Stimulated activated CD8-positive, alpha-beta memory T cell treated with anti-CD3 and anti-CD28 coated beads, Interleukin-4, amount 100 ng/mL, for 48 hours (primary cell): ENCODE measurements at regions not wholly inside any gene's neighbourhood (a gene's known extent, or its start where the extent isn't known, plus 50 kb on each side); places are given as distances from the start of the nearest gene placed in this dataset.
"Not testable (repeated sequence)": the region's sequence is repeated elsewhere in the genome, so short reads cannot be mapped to it uniquely, and the experiment has no call there.

Source experiments
- DNase-seq: peaks from one replicate; pipeline ENCODE4 v3.0.0-alpha.2; 2020

DNA sequence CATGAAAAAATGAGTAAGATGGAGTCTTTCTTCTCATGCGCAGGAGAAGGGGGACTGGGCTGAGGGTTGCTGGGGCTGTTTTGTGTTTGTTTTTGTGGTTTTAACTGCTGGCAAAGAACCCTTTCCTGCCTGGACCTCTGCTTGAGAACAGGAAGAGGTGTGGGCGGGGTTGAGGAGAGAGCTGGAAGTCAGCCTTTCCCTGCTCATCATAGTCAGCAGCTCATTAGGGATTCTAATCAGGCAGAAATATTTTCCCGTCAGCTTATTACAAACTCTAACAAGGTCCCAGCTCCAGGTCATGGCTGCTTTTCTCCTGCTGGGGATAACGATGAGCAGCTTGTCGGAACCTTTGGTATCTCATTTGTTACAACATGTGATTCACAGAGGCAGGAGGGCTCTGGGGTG is 185.0 kb upstream of the NRXN3 start:
- DNase-seq = no peak

DNA sequence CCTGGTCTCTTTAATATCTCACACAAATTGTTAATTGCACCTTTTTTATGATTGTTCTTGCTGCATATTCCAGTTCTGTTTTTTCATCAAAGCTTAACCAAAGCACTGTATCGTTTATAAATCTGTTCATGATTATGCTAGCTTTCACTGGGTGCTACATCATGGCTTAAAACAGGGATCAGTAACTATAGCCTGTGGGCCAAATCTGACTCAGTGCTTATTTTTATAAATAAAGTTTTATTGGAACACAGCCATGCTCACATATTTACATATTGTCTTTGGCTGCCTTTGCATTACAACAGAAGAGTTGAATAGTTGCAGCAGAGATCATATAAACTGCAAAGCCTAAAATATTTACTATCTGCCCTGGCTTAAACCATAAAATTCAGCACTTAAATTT is 183.4 kb upstream of the NRXN3 start:
- DNase-seq = no peak

DNA sequence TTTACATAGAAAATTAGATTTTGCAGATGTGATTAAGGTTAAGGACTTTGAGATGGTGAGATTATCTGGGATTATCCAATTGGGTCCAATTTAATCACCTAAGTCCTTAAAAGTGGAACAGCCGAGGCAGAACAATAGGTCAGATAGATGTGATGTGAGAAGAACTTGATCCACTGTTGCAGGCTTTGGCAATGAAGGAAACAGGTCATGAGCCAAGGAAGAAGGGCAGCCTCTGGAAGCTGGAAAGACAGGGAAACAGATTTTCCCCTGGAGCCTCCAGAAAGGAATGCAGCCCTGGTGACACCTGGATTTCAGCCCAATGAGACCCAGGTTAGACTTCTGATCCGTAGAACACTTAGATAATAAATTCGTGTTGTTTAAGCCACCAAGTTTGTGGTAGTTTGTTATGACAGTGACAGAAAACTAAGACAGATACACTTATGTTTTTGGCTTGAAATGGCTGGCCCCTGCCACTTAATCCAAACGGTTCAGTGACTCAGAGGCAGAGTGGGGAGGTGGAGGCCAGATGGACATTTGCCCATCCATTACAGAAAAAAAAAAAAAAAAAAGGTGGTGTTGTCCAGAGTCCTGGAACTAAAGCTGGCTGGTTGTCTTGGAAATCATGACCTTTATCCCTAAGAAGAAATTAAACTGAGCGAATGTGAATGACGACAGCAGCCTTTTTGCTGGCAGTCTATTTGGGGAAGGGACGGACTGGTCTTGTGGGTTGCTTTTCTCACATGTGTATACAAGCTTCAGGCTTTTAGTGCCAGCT is 181.9 kb upstream of the NRXN3 start:
- DNase-seq = no peak

DNA sequence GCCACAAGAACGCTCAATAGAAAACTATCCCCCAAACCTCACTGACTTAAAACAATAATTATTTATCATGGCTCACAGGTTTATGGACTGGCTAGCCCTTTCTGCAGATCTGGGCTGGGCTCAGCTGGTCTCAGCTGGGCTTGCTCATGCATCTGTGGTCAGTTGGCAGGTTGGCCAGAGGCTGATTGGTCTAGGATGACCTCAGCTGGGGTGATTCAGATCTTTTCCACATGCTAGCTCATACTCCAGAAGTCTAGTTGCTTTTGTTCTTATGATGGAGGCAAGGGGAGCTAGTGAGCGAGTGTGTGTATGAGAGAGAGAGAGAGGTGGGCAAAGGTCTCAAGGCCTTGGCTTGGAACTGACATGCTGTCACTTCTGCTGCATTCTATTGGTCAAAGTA is 181.2 kb upstream of the NRXN3 start:
- DNase-seq = no peak

DNA sequence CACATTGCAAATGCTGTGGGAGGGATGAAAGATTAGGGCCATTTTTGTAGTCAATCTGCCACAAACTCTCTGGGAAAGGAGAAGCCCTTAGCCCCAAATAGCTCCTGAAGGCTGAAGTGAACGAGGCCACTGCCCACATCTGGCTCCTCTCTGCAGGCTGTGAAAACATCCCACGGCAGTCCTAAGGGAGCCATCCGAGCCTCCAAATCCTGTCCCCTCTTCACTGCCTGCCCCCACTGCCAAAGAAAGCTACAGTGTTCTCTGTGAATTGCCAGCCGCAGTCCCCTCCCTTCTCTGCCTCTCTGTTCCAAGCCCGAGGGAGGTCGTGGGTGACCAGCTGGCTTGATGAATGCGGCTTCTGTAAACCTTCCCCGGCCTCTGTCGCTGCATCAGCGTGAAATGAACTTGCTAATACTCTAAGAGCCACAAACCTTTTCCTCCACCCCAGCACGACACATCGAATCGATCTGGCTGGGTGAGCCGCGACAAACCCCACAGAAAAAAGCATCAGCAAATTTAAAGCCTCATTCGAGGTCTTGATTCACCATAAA is 180.7 kb upstream of the NRXN3 start:
- DNase-seq = no peak

DNA sequence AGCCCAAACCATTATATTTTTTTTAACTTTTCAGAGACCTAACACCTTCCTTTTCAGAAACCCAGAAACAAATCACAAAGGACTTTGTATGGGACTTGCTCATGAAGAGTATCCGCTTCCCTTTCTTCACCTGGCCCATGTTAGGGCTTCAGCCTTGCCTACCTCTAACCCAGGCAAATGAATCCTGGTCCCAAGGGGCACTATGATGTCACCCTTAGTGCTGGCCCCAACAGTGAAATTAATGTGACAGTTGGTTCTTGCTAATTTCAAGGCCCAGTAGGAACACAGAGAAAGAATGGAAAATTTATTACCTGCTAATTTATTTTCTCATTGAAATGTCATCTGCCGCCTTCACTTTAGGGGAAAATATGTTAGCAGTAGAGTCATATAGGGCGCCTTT is 179.8 kb upstream of the NRXN3 start:
- DNase-seq = no peak

DNA sequence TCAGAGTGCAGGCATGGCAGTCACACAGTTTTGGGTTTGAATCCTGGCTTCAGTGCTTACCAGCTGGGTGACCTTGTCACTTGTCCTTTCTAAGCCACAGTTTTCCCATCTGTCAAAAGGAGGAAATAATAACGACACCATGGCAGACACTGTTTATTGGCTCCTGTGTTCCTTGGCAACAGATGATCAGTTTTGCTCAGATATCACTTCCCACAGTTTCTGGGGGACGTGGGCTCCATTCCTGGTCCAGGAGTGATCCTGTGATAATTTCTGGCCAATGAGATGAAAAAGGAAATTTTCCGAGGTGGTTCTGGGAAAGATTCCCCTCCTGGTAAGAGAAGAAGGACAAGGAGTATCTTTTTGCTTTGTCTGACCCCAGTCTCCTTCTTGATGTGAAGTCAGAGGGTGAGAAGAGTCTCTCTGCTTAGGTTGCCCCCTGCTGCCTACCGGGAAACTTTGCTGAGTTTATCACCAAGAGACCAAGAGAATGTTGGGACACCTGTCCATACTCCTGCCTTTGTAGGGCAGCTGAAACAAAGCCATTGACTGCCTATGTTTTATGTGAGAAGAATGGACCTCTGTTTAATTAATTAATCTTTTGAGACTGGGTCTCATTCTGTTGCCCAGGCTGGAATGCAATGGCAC is 178.9 kb upstream of the NRXN3 start:
- no peak for DNase-seq

DNA sequence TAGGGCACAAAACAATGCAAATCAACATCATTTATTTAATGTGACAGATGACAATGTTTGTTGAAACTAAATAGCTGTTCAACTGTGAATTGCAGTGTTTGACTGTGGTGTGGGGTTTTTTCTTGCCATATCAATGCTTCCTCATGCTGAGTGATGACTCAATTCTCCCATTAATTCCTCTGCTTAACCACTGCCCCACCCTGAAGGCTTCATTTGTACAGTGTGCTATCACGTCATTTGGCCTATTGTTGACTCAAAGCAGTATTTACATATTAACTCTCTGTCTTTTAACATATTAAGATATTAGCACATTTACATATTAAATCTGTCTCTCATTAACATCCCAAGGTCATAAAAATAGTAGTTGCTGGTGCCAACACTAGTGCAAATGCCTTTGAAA is 164.8 kb upstream of the NRXN3 start:
- DNase-seq = no peak

DNA sequence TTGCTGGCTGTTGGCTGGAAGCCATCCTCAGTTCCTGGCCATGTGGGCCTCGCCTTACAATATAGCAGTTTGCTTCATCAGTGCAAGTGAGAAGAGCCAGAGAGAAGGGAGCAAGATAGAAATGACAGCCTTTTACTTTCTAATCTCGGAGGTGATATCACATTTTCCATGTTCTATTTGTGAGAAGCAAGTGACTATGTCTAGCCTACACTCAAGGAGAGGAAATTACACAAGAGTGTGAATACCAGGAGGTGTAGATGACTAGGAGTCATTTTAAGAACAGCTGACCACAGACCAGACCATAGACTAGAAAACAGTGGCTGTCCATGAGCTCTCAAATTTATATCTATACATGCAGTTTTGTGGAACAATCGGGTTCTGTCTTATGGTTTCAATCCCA is 163.0 kb upstream of the NRXN3 start:
- DNase-seq = no peak

DNA sequence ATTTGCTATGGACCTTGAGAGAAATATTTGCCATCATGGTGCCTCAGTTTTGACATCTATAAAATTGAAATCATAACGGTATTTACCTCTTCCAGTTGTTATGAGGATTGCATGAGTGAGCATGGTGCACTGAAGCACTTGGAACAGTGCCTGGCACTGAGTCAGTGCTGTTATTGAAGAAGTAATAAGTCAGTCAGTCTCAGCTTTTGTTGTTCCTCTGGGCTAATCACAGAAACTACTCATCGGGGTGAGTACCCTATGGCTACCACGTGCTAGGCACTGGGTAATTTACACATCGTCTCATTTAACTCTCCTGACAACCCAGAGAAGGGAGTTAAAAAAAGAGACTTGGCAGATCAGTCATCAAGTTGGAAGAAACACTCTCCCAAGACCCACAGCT is 159.5 kb upstream of the NRXN3 start:
- DNase-seq = no peak

DNA sequence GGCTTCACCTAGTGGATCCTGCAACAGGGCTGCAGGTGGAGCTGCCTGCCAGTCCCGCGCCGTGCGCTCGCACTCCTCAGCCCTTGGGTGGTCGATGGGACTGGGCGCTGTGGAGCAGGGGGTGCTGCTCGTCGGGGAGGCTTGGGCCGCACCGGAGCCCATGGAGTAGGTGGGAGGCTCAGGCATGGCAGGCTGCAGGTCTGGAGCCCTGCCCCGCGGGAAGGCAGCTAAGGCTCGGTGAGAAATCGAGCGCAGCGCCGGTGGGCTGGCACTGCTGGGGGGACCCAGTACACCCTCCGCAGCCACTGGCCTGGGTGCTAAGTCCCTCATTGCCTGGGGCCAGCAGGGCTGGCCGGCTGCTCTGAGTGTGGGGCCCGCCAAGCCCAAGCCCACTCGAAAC is 156.3 kb upstream of the NRXN3 start:
- not testable (repeated sequence) for DNase-seq

DNA sequence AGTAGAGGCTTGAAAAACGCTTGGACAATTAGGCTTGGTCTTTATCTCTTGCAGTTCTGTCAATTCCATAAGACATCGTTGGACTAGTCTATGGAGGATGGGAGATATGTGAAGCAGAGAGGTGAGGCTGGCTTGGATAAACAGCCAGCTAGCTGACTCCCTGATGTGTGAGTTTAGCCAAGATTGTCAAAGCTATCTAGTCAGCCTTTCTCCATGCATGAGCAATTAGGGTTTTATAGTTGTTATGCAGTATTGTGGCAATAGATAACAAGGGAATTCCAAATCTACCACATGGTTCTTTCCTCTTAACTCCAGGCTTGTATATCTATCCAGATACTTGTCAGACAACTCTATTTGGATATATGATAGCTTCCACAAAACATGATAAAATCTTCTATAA is 153.6 kb upstream of the NRXN3 start:
- no peak for DNase-seq

DNA sequence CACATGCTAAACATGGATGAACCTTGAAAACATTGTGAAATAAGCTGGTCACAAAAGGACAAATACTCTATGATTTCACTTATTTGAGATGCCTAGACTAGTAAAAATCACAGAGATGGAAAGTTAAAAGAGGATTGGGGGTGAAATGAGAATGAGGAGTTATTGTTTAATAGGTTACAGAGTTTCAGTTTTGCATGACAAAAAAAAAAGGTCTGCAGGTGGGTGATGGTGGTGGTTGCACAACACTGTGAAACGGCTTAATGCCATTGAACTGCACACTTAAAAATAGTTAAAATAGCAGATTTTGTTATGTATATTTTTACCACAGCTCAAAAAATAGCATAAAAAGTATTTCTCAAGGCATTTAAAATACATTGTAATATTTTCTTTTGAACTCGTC is 151.9 kb upstream of the NRXN3 start:
- DNase-seq = no peak

DNA sequence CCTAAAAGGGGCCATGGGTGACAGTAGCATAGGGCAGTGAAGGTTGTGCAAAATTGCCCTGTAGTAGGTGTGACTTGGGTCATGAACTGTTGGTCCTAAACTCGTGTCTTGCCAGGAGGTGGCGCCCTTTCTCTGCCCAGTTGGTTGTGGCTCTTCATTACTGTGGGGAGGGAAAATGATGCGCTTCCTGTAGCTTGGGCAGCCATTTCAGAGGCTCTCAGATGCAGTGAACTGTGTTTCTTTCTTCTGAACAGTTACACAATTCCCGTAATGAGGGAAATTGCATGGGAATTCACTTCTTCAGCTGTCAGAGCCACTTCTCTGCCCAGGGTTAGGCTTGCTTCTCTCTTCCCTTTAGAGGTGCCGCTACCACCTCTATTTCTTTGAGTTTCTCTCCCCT is 148.1 kb upstream of the NRXN3 start:
- DNase-seq = peak; percentile 86

DNA sequence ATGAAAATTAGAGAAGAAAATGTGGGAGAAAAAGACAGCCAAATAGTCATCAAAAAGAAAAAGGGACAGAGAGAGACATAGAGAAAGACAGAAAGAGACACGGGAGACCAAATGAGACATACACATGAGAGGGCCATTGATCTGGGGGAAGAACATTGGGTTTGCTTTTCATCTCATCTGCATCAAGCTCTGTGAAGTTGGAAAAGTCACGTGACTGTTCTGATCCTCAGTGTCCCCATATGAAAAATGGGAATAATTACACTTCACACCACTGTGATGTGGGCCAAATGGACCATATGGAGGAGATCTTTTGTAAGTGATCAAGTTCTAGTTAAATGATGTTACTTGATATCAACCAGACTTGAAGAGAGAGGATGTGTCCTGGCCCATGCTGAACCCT is 147.1 kb upstream of the NRXN3 start:
- no peak for DNase-seq

DNA sequence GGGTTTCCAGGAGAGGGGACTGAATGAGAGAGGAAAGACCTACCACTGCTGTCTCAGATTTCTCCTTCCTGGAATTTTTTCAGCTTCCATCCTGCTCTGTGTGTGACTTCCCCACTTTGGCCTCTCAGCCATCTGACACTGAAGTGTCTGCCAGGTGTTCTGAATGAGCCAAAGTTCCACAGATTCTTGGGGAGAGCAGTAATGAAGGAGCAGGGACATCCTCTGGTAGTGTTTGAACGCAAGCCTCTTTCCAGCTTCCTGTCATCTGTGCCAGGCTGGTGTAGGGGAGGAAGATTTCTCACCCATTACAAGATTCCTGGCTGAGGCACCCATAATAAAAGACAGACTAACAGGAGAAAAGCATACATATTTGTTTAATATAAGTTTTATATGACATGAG is 141.7 kb upstream of the NRXN3 start:
- DNase-seq = no peak

DNA sequence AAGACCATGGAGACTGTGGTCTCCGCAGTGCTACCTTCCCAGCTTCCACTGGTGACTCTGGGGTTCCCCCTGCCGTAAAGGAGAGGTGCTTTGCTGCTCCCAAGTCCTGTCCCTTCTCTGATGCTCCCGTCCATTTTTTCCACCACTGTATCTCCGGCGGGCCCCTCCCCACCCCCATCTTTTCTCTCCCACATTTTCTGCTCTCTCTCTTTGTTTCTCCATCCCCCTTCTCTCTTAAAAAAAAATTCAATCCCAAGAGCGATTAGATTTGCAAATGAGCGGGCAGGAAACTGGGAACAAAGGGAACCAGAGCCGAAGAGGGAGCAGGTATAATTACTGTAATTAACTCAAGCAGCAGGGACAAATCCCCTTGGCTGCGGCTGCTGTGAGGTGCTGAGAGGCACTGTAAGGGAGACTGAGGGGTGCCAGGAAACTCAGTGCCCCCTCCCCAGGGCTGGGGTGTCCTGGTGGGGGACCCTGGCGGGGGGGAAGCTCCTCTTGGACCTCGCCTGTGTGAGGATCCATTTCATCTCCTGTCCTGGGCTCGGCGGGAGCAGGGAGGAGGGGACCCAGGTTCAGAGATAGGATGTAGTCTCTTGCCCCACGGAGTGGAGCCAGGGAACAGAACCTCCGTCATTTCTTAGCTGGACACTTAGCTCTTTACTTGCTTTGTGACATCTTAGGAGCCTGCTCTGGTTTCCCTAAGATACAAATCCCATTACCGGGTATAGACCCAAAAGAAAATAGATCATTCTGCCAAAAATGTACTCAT is 140.4 kb upstream of the NRXN3 start:
- no peak for DNase-seq

DNA sequence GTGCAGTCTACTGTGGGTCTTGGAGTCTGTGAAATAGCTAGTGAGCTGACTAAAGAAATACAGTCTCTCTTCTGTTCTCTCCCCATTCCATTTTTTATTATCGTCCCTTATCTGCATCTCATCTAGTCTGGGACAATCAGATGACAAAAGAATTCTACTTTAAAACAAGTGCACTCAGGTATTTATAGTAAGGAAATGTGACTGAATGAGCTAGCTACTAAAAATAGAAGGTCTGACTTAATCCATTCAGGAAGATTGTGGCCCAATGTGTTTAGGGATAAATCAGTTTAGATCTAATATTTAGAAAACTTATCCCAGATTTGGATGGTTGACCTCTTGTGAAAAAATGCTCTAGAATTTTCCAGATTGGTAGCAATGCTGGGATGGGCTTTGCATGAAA is 126.8 kb upstream of the NRXN3 start:
- no peak for DNase-seq

DNA sequence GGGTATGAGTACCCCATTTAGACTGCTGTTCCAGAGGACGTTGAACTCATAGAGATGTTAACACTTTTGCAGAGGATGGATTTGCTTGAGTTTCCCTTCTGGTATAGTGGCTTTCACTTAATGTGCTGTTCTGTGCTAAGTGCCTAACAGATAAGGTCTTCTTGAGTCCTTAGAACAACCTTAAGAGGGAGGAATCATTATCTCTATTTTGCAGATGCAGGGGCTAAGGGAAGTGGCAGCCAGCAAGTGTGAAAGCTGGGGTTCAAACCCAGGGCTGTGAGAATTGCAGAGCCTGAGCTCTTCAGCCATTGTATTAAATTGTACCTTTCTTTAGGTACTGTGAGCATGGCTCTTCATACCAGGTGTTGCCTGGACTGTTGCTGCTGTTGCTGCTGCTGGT is 122.1 kb upstream of the NRXN3 start:
- no peak for DNase-seq

DNA sequence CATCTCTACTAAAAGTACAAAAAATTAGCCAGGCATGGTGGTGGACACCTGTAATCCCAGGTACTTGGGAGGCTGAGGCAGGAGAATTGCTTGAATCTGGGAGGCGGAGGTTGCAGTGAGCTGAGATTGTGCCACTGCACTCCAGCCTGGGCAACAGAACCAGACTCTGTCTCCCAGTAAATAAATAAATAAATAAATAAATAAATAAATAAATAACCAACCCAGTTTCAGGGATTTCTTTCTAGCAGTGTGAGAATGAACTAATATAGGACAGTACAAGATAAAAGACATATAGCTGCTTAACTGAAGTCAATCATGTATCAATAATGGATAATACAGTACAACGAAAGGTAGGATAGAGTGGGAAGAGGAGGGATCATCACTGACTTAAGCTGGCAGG is 113.3 kb upstream of the NRXN3 start:
- DNase-seq = not testable (repeated sequence)

DNA sequence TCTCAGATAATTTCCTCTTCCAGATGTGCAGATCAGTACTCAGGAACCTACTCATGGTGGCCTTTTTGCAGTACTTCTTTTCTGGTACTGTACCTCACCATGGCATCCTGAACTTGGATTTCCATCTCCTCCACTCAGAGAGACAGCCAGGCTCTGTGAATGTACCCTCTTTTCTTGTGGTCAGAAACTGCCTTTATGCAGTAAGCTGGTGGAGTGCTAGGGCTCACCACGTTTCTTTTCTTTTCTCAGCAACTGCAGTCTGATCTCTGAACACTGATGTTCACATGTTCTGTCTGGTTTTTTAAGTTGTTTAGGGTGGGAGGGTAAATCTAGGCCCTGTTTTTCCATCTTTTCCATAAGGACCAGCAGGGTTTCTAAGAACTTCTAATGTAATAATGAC is 99.8 kb upstream of the NRXN3 start:
- DNase-seq = no peak

DNA sequence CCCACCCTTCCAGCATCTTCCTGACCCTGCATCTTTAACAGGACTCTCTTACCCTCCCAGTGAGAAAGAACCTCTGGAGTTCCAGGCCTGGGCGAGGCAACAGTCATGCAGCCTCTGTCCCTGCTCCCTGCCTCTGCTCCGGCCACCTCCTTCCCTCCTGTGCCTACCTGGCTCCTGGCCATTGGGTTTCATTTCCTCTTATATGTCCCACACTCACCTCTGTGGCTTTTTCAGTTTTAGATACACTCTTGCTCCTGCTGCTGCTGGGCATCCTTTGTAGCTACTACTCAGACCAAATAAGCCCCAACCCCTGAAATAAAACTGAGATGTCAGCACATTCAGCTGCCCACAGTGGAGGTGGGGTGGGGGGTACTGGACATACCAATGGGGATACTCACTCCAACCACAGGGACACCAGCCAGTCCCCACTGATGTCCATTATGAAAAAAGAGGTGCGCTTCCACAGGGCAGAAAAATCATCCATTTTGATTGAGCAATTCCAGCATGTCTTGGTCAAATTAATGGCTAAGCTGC is 99.1 kb upstream of the NRXN3 start:
- no peak for DNase-seq

DNA sequence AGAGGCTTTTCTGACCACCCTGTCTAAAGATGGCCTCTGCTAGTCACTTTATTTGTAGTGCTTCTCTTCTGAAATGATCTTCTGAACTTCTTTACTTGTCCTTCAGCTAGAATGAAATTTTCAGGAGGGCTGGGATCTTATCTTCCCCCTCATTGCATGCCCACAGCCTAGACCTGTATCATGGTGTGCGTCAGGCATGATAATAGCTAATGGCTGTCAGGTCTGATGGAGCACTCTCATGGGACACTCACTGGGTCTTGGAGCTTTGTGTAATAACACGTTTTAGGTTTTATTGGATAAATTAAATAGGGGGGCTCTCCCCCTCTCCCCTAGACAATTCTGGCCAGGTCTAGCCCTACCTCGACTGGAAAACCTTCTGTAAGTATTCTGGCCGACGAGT is 97.1 kb upstream of the NRXN3 start:
- no peak for DNase-seq

DNA sequence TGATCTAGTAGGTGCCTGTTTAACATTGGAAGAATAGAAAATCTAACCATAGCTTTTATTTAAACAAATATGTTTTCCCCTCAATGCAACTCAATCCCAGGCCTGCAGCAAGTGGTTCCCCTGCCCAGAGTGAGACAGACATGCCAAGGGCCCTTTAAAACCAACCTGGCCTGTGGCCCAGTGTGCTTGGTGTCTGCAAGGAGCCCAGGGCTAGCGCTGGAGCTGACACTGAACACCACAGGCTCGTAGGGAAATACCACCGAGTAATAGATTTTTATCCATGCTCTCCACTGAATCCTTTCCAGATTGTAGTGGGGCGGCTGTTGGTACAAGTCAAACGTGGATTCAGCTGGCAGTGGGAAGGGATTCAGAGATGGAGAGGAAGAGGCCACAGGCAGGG is 95.6 kb upstream of the NRXN3 start:
- no peak for DNase-seq
